ENCODE measurements at regions not wholly inside any gene's neighbourhood (a gene's known extent, or its start where the extent isn't known, plus 50 kb on each side); places are given as distances from the start of the nearest gene placed in this dataset.

DNA sequence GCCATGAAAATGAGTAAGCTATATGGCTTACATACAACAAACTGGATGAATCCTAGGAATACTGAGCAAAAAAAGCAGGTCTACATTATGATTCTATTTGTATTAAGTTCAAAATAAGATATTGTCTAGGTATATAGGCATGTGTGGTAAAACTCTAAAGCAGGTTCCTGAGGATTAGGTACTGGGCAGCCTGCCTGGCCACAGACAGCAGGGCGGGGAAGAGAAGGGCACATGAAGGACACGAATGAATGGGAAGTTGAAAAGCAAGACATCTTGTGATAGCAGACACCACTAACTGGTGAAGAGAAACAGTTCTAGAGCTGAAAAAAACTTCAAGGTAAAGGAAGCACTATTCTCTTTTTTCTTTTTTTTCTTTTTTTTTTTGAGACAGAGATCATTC lies 72.6 kb upstream of the SLC4A11 start:
- Histone ChIP-seq H3K4me3 (ENCODE audit: low read length) (no peak overlapping the region), H3K27me3 (ENCODE audit: control insufficient read depth, insufficient read depth, low read length) (no peaks in the 10 kb centered on the region), H3K9me3 (ENCODE audit: control insufficient read depth, insufficient read depth, low read length) (no peaks in the 10 kb centered on the region), H3K36me3 (ENCODE audit: control insufficient read depth, insufficient read depth, low read length) (peaks cover 11% of the 10 kb centered on the region), H3K27ac (ENCODE audit: low read length) (no peak overlapping the region), H3K4me1 (ENCODE audit: control insufficient read depth, insufficient read depth, low read length) (no peaks in the 10 kb centered on the region)
- TF ChIP-seq, protein P1, sequence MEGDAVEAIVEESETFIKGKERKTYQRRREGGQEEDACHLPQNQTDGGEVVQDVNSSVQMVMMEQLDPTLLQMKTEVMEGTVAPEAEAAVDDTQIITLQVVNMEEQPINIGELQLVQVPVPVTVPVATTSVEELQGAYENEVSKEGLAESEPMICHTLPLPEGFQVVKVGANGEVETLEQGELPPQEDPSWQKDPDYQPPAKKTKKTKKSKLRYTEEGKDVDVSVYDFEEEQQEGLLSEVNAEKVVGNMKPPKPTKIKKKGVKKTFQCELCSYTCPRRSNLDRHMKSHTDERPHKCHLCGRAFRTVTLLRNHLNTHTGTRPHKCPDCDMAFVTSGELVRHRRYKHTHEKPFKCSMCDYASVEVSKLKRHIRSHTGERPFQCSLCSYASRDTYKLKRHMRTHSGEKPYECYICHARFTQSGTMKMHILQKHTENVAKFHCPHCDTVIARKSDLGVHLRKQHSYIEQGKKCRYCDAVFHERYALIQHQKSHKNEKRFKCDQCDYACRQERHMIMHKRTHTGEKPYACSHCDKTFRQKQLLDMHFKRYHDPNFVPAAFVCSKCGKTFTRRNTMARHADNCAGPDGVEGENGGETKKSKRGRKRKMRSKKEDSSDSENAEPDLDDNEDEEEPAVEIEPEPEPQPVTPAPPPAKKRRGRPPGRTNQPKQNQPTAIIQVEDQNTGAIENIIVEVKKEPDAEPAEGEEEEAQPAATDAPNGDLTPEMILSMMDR (IDR thresholded peaks at IDR 0.05) = no peak
- Mint-ChIP-seq H3K9me3 (no peaks in the 10 kb centered on the region), H3K36me3 (no peaks in the 10 kb centered on the region), H3K4me1 (no peaks in the 10 kb centered on the region), H3K4me3 (no peak overlapping the region), H3K27me3 (ENCODE audit: low read depth in 2 of 2) (peaks cover 3 to 7% of the 10 kb centered on the region in 2 donors), H3K27ac (no peak overlapping the region)
- ATAC-seq (no peak), DNase-seq (no peak)
- intact Hi-C loops (cut with micrococcal nuclease) = no loop called here
- 84% methylated on average over 2 of the region's 2 CpGs for WGBS (ENCODE audit: insufficient coverage)

DNA sequence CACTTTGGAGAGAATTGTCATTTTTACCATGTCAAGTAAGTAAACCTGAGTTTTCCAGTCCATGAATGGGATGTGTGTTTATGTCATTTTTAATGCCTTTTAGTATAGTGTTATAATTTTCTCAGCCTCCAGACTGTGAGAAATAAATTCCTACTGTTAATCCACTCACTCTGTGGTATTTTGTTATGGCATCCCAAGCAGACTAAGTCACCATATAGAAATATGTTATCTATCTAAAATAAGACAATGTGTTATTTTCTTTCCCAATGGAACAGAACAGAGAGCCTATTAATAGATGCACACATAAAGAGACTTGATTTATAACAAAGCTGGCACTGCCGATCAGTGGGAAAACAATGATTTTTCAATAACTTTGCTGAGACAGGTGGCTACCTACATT lies 70.2 kb upstream of the SLC4A11 start:
- H3K27ac ChIP-seq (ENCODE audit: low read length) = no peak overlapping the region
- WGBS (ENCODE audit: insufficient coverage) = 100% methylated on average over 1 of the region's 1 CpG
- ATAC-seq (no peak), DNase-seq (no peak)
- H3K4me1 ChIP-seq (ENCODE audit: control insufficient read depth, insufficient read depth, low read length) = no peaks in the 10 kb centered on the region
- H3K4me1 Mint-ChIP-seq = no peaks in the 10 kb centered on the region
- TF ChIP-seq, protein P1 (IDR thresholded peaks at IDR 0.05) = no peak
- no peaks in the 10 kb centered on the region for H3K9me3 Mint-ChIP-seq
- no peaks in the 10 kb centered on the region for H3K36me3 Mint-ChIP-seq
- H3K27ac Mint-ChIP-seq = no peak overlapping the region
- H3K36me3 ChIP-seq (ENCODE audit: control insufficient read depth, insufficient read depth, low read length) = peaks cover 7% of the 10 kb centered on the region
- intact Hi-C loops (cut with micrococcal nuclease) = no loop called here
- H3K27me3 Mint-ChIP-seq (ENCODE audit: low read depth in 2 of 2) = peaks cover 3 to 7% of the 10 kb centered on the region in 2 donors
- H3K27me3 ChIP-seq (ENCODE audit: control insufficient read depth, insufficient read depth, low read length) = no peaks in the 10 kb centered on the region
- no peaks in the 10 kb centered on the region for H3K9me3 ChIP-seq (ENCODE audit: control insufficient read depth, insufficient read depth, low read length)
- H3K4me3 ChIP-seq (ENCODE audit: low read length) = no peak overlapping the region
- no peak overlapping the region for H3K4me3 Mint-ChIP-seq

DNA sequence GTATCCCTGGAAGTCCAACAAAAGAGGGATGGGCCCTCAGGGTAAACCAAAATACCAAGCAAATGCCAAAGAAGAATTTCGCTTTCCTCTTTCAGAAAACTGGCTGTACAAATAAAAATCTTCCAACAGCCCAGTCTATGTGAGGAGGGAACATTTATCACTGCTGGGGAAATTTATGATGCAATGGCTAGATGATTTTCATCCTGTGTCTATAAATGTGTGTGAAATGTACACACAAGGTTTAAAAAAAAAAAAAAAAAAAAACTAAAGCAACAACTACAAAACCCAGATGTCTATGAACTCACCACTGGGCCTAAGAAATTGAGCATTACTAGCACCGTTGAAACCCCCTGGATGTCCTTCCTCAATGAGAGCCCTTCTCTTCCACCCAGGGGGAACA lies 68.7 kb upstream of the SLC4A11 start:
- H3K4me1 Mint-ChIP-seq = no peaks in the 10 kb centered on the region
- H3K4me3 Mint-ChIP-seq = no peak overlapping the region
- no peaks in the 10 kb centered on the region for H3K4me1 ChIP-seq (ENCODE audit: control insufficient read depth, insufficient read depth, low read length)
- H3K4me3 ChIP-seq (ENCODE audit: low read length) = no peak overlapping the region
- no peak for DNase-seq
- no peaks in the 10 kb centered on the region for H3K36me3 Mint-ChIP-seq
- H3K27ac Mint-ChIP-seq = no peak overlapping the region
- TF ChIP-seq, protein P1 (IDR thresholded peaks at IDR 0.05) = no peak
- 90% methylated on average over 1 of the region's 2 CpGs for WGBS (ENCODE audit: insufficient coverage)
- no peak for ATAC-seq
- no peaks in the 10 kb centered on the region for H3K27me3 ChIP-seq (ENCODE audit: control insufficient read depth, insufficient read depth, low read length)
- no peak overlapping the region for H3K27ac ChIP-seq (ENCODE audit: low read length)
- intact Hi-C loops (cut with micrococcal nuclease) = no loop called here
- no peaks in the 10 kb centered on the region for H3K9me3 ChIP-seq (ENCODE audit: control insufficient read depth, insufficient read depth, low read length)
- peaks cover 0 to 3% of the 10 kb centered on the region in 2 donors for H3K27me3 Mint-ChIP-seq (ENCODE audit: low read depth in 2 of 2)
- H3K9me3 Mint-ChIP-seq = no peaks in the 10 kb centered on the region
- peaks cover 7% of the 10 kb centered on the region for H3K36me3 ChIP-seq (ENCODE audit: control insufficient read depth, insufficient read depth, low read length)

DNA sequence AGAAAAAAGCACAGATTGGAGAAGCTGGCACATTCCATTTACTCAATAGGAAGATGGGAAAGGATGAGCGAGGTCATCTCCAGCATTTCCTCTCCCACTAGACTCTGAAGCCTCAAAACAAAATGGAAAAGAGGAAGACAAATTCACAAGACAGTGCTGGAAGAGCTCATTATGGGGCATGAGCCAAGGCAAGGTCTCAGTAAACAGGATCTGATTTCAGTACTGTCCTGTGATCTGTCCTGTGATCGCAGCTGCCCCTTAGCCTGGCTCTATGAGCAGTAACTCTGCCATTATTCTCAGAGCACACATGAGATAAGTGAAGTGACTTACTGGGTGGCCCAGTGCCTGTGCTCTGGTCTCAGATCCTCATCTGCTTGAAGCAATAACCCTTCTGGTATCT lies 68.1 kb upstream of the SLC4A11 start:
- Histone ChIP-seq H3K27me3 (ENCODE audit: control insufficient read depth, insufficient read depth, low read length) (no peaks in the 10 kb centered on the region), H3K4me3 (ENCODE audit: low read length) (no peak overlapping the region), H3K9me3 (ENCODE audit: control insufficient read depth, insufficient read depth, low read length) (no peaks in the 10 kb centered on the region), H3K4me1 (ENCODE audit: control insufficient read depth, insufficient read depth, low read length) (no peaks in the 10 kb centered on the region), H3K27ac (ENCODE audit: low read length) (no peak overlapping the region), H3K36me3 (ENCODE audit: control insufficient read depth, insufficient read depth, low read length) (peaks cover 7% of the 10 kb centered on the region)
- H3K36me3 Mint-ChIP-seq = no peaks in the 10 kb centered on the region
- H3K4me1 Mint-ChIP-seq = no peaks in the 10 kb centered on the region
- ATAC-seq (no peak), DNase-seq (no peak)
- H3K27me3 Mint-ChIP-seq (ENCODE audit: low read depth in 2 of 2) = peaks cover 0 to 3% of the 10 kb centered on the region in 2 donors
- TF ChIP-seq, protein P1 (IDR thresholded peaks at IDR 0.05) = no peak
- WGBS (ENCODE audit: insufficient coverage) = 93% methylated on average over 2 of the region's 2 CpGs
- no peak overlapping the region for H3K4me3 Mint-ChIP-seq
- no peaks in the 10 kb centered on the region for H3K9me3 Mint-ChIP-seq
- intact Hi-C loops (cut with micrococcal nuclease) = no loop called here
- H3K27ac Mint-ChIP-seq = no peak overlapping the region

Measured in natural killer cell (primary cell).